Nephron progenitor cell (in vitro differentiated cells): ENCODE measurements at regions not wholly inside any gene's neighbourhood (a gene's known extent, or its start where the extent isn't known, plus 50 kb on each side); places are given as distances from the start of the nearest gene placed in this dataset.

ENCODE experiments used
- DNase-seq: peaks from one replicate; pipeline ENCODE4 v3.0.0; 2021
- H3K27ac Mint-ChIP-seq: 2 replicates; pipeline ENCODE4 v1.8.0; 2021; ENCODE audit warnings: mild to moderate bottlenecking, moderate library complexity, mixed read lengths
- H3K27me3 Mint-ChIP-seq: 2 replicates; pipeline ENCODE4 v1.8.0; 2021; ENCODE audit warnings: mild to moderate bottlenecking, low read depth, mixed read lengths; ENCODE audit not compliant: poor library complexity
- H3K36me3 Mint-ChIP-seq: 2 replicates; pipeline ENCODE4 v1.8.0; 2021; ENCODE audit warnings: low read depth, mixed read lengths
- H3K4me1 Mint-ChIP-seq: 2 replicates; pipeline ENCODE4 v1.8.0; 2021; ENCODE audit warnings: mixed read lengths
- H3K4me3 Mint-ChIP-seq: 2 replicates; pipeline ENCODE4 v1.8.0; 2021; ENCODE audit warnings: mild to moderate bottlenecking, moderate library complexity, mixed read lengths
- H3K9me3 Mint-ChIP-seq: 2 replicates; pipeline ENCODE4 v1.8.0; 2021; ENCODE audit warnings: mild to moderate bottlenecking, moderate library complexity, mixed read lengths
- TF ChIP-seq, protein P1 (sequence below): fragments of 200-600 bp; sonication (generic); IDR thresholded peaks from 2 replicates; pipeline ENCODE4 v1.5.0; 2021; ENCODE audit warnings: antibody characterized with exemption

DNA sequence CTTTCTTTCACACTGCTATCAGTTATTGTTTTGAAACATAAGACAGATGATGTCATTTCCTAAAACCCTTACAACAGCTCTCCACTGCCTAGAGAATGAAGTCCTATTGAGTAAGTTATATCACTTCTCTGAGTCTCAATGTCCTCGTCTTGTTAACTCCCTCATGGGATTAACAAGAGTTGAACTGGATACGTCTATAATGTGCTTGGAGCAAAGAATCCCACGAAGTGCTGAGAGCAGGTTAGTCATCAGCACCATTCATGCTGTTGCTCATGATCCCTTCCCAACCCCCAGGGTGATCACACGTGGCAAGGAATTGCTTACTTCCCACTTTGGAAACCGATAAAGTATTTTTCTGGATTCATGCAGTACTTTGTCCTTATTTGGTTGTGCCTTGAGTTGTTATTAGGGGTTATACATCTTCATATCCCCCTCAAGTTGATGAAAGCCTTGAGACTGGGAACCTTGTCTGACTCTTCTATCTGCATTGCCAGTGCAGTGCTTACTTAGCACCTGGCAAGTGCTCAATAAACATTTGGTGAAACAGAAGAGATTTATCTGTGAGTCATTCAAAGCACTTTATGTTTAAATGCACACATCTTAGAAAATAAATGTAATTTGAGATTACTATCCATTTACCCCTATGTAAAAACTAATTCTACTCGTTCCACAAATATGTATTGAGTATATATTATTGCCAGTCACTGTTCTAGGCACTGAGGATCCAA is 487.5 kb downstream of the EPM2A start:
- TF ChIP-seq, protein P1, sequence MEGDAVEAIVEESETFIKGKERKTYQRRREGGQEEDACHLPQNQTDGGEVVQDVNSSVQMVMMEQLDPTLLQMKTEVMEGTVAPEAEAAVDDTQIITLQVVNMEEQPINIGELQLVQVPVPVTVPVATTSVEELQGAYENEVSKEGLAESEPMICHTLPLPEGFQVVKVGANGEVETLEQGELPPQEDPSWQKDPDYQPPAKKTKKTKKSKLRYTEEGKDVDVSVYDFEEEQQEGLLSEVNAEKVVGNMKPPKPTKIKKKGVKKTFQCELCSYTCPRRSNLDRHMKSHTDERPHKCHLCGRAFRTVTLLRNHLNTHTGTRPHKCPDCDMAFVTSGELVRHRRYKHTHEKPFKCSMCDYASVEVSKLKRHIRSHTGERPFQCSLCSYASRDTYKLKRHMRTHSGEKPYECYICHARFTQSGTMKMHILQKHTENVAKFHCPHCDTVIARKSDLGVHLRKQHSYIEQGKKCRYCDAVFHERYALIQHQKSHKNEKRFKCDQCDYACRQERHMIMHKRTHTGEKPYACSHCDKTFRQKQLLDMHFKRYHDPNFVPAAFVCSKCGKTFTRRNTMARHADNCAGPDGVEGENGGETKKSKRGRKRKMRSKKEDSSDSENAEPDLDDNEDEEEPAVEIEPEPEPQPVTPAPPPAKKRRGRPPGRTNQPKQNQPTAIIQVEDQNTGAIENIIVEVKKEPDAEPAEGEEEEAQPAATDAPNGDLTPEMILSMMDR = no peak
- Mint-ChIP-seq H3K4me1 (peaks cover 4% of the 10 kb centered on the region), H3K27me3 (peaks cover 3% of the 10 kb centered on the region), H3K36me3 (no peaks in the 10 kb centered on the region), H3K9me3 (no peaks in the 10 kb centered on the region), H3K27ac (no peak overlapping the region), H3K4me3 (no peak overlapping the region)
- DNase-seq = no peak

DNA sequence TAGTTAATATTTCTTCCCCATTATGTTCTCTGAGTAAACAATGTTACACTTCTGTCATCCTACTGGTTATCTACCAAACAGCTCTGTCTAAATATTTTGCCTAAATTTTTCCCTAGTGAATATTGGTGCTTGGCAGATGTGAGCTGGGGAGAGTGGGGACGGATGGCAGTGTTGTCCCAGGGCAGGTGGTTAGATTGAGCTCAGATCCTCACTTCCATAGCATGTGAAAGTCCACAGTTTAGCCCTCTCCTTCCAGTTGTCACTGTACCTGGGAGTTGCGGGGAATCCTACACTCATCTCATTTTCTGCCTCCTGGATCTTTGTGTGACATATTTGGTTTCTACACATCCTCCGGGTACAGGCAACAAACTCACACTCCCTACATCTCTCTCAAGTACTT is 484.9 kb downstream of the EPM2A start:
- Mint-ChIP-seq H3K4me3 (no peak overlapping the region), H3K27ac (no peak overlapping the region), H3K4me1 (peaks cover 4% of the 10 kb centered on the region), H3K36me3 (no peaks in the 10 kb centered on the region), H3K9me3 (no peaks in the 10 kb centered on the region), H3K27me3 (peaks cover 3% of the 10 kb centered on the region)
- no peak for DNase-seq
- TF ChIP-seq, protein P1 = no peak

DNA sequence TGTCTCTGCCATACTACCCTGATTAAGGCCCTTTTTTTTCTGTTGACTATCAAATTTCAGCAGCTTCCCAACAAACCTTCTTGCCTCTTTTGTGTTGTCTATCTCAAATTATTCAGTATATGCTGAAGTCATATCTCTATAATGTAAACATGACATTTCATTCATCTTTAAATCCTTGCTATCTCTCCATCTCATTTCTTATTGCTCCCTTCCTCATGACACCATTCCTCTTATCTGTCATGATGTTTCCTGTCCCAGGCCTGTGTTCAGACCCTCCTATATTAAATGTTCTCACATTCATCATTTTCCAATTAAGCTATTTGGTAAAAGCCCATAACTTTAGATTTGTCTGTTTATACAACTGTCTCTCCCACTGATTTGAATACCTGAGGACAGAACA is 482.6 kb downstream of the EPM2A start:
- H3K36me3 Mint-ChIP-seq = no peaks in the 10 kb centered on the region
- TF ChIP-seq, protein P1 = no peak
- no peak overlapping the region for H3K27ac Mint-ChIP-seq
- H3K9me3 Mint-ChIP-seq = no peaks in the 10 kb centered on the region
- peaks cover 7% of the 10 kb centered on the region for H3K4me1 Mint-ChIP-seq
- no peak for DNase-seq
- H3K4me3 Mint-ChIP-seq = no peak overlapping the region
- H3K27me3 Mint-ChIP-seq = no peaks in the 10 kb centered on the region

DNA sequence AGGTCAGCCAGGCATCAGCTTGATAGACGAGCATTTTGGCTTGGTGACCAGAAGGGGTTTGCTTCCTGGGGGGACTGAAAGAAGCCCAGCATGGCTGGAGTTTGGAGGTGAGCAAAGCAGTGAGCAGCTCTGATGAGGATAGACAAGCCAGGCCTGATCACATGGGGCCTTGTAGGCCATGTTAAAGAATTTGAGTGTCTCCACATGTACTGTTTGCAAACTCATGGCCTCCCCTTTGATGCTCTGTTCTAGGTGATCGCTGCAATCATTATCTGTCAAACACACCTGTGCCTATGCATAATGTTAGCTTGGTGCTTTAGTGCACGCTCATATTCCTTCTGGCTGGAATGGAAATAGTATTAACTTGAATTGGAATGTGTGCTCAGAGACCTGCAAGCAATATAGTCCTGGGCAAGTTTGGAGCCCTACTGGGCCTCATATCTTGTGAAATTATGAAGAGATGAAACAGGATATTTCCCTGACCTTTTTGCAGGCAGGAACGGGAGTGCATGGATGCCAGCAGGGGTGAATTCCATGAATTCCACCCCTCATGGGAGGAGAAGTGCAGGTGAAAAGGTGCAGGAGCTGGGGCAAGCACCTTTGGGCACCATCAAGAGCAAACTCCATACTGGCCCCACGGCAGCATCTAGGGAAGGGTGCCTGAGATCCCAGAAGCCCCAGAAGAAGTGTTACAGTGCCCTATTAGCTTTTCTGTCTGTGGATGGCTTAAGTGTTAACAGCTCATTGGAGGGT is 480.5 kb downstream of the EPM2A start:
- TF ChIP-seq, protein P1 = no peak
- no peak for DNase-seq
- Mint-ChIP-seq H3K36me3 (no peaks in the 10 kb centered on the region), H3K27me3 (no peaks in the 10 kb centered on the region), H3K27ac (no peak overlapping the region), H3K4me3 (no peak overlapping the region), H3K4me1 (peaks cover 12% of the 10 kb centered on the region), H3K9me3 (no peaks in the 10 kb centered on the region)

DNA sequence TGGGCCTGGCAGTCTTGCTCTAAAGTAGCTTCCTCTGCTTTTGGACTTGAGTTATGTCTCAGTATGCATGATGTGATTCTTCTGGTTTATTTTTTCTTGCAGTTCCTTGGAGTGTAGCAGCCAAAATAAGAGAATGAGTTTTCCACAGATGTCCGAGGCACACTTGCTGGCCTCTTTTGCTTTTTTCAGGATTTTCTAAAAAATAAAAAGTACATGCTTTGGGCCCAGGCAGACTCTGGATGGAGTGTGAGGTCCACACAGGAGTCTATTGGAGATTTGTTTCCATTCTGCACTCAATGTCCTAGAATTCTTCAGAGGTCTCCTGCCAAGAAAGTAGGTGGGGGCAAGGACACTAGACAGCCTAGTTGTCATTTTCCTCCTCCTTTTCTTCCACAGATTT is 477.6 kb downstream of the EPM2A start:
- Mint-ChIP-seq H3K9me3 (no peaks in the 10 kb centered on the region), H3K27ac (peak overlapping the region; percentile 25), H3K36me3 (no peaks in the 10 kb centered on the region), H3K27me3 (no peaks in the 10 kb centered on the region), H3K4me3 (no peak overlapping the region), H3K4me1 (peaks cover 21% of the 10 kb centered on the region)
- TF ChIP-seq, protein P1 = no peak
- no peak for DNase-seq
